Activated CD4-positive, CD25-positive, alpha-beta regulatory T cell treated with anti-CD3 and anti-CD28 coated beads, Interleukin-2, amount 50 U/mL, for 16 hours (primary cell): ENCODE measurements at regions not wholly inside any gene's neighbourhood (a gene's known extent, or its start where the extent isn't known, plus 50 kb on each side); places are given as distances from the start of the nearest gene placed in this dataset.

ENCODE experiments used
- DNase-seq: peaks from one replicate; pipeline ENCODE4 v3.0.0-alpha.2; 2020; ENCODE audit warnings: low read depth, low spot score

DNA sequence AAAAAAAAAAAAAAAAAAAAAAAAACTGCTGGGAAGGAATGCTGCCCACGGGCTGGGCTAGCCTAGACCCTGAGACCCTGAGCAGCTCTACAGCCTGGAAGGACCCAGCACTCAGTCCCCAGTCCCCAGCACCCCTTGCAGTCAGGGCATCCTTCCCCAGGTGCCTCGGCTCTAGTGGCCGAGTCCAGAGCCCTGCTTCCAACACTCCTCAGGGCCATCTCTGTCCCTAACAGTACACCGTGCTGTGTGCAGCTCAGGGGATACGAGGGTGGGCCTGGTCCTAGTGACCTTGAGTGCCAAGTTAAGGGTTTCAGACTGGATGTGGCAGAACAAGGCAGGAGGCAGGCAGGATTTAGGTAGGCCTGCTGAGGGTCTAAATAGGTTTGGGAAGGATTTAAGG, 50.2 kb upstream of the LRP8 start:
- DNase-seq, result no peak

DNA sequence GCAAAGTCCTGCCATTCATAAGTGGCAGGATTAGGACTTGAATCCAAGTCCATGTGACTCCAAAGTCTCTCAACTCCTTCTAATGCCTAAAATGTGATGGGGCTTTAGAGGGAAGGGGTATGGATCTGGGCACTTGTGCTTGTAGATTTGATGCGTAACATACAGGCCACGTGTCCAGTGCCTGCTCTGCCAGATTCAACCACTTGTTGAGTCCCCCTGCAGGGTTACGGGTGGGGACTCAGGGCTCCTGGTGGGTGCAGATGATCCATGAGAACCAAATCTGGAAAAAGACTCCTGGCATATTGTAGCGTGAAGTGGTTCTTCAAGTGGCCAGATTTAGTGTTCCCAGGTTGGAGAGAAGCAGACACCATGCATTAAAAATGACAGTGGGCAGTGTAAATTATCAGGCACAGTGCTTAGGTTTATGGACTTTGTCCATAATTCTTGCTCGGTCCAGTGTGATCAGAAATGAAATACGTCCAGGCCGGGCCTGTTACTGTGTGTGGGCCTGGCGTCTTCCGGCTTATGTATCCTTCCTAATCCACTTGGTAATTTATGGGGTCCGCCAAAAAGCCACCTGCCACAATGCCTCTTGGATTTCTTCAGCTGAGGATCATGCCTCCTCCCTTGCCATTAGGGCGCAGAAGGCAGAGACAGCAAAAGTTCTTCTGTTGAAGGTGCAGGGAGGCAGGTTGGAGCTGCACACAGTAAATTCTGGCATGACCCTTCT, 51.2 kb upstream of the LRP8 start:
- no peak for DNase-seq

DNA sequence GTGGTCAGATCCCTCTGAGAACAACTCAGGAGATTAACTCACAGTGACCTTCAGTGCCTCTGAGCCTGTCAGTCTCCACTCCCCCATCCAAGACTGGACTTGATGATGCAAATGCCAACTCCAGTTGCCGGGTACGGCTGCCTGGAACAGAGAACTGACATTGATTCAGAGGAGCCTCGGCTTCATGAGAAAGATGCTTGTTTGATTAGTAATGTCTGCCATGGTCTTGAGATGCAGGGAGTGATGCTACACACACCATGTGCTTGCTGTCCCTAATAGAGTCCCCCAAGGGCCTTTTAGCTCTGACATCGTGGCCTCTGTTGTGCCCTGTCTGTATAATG, 51.8 kb upstream of the LRP8 start:
- DNase-seq, result no peak

DNA sequence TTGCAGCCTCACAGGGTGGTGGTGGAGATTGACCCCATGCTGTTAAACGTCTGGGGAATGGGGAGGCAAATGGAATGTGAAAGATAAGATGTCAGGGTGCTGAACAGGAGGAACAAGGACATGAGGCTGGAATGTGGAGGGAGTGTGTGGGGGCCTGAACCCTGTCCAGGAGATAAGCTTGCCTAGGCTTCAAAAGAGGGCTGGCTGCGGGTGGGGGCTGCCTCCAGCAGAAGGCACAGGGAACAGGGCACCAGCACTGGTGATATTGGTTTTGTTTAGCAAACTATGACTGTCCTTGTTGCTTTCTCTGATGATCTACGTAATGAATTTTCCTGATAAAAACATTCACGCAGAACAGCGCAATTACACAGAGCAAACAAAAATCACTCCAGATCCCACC, 52.4 kb upstream of the LRP8 start:
- no peak for DNase-seq

- no peak for DNase-seq
These were observed 54.0 kb upstream of the LRP8 start for GRCh38 chr1:53381790-53382401.

- DNase-seq, result no peak
These were observed 55.4 kb upstream of the LRP8 start for GRCh38 chr1:53383136-53383870.

- DNase-seq, result no peak
These were observed 56.9 kb upstream of the LRP8 start for GRCh38 chr1:53384796-53385195.

DNA sequence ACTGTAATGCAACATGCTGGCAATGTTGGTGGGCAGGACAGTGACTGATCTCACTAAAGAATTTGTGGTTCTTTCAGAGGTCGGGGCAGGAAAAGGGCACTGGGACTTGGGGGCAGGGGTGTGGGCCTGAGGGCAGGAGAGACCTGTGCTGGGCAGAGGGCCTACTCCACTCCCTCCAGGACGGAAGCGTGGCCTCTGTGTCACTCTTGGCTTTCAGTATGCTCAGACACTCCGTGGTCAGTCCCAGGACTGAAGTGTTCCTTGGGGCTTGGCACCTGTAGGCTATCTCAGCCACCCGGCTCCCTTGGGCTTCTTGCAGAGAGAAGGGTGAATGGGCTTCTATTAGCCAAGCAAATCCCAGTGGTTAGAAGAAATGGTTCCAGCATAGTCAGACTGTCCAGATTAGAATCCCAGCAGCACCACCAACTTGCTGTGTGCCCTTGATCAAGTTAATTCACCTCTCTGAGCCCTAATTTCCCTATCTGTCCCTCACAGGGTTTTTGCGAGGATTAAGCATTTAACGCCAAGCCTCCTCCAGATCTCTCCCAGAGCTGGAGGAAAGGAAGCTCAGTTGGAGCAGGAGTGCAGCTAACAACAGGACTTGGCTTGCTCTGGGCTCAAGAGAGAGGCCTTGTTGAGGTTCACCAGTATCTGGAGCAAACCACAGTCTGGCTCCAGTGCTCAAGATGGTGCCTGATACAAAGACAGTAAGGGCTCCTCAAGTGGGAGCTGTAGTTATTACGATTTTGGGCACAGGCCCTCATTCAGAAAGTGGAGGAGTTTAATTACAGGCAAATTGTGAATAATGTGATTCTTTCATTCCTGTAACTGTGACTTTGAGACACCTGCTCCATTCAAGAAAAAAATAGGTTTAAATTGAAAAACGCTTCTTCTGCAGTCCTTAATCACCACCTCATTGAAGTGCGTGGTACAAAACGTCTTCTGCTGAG, 57.7 kb upstream of the LRP8 start:
- DNase-seq, result no peak

DNA sequence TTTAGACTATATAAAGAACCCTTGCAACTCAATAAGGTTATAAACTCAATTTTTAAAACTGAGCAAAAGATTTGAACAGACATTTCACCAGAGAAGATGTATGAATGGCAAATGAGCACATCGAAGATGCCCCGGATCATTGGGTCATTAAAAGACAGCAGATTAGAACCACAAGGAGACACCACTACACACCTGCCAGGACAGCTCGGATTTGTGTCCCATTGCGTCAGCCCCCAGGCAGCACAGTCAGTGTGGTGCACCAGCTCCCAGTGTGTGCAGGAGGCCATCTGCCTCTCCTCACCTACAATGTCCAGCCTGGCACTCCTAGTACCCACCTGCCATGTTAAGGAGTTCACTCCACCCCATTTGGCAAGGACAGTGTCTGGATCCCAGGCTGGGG, 61.1 kb upstream of the LRP8 start:
- no peak for DNase-seq

GRCh38 chr1:53390261-53390660, 62.4 kb upstream of the LRP8 start:
- DNase-seq, result no peak

DNA sequence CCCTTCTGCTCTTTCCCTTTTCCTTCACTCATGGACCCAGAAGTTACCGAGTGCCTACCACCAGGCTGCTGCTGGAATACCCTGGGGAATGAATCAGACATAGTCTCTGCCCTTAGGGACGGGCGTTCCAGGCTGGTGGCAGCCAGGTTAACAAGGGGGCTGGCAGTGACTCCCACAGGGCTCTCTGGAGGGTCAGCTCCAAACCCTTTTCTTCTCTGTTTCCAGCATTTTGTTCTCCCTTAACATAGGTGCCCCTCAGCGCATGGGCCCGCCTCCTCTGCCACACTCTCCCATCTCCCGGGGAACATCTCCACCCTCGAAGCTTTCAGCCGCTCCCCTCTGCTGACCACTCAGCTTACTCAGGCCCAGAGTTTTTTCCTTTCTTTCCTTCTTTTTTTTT, 62.9 kb upstream of the LRP8 start:
- DNase-seq, result no peak

GRCh38 chr1:53391296-53391695, 63.4 kb upstream of the LRP8 start:
- no peak for DNase-seq

GRCh38 chr1:53391982-53392381, 64.1 kb upstream of the LRP8 start:
- no peak for DNase-seq

GRCh38 chr1:53392460-53392859, 64.6 kb upstream of the LRP8 start:
- DNase-seq, result no peak

- DNase-seq, result peak; percentile 62
These were observed 65.5 kb upstream of the LRP8 start for GRCh38 chr1:53393325-53393792.

DNA sequence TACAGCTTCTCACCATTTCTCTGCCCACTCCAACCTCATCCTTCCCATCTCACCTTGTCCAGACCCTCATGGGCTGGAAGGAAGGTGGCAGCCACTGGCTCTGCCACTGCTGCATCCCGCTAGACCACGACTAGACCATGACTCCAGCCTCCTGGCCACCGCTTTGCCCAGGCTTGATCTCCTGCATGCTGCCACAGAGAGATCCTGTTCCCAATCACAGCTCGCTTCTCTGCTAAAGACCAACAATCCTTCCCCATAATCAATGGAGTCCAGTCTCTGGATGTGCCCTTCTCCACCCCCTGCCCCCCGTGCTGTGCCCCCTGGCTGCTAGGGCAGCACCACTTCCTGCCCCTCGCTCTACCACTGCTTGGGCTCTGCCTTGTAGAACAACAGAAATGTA, 64.9 kb upstream of the DMRTB1 start:
- no peak for DNase-seq

GRCh38 chr1:53395671-53396215, 63.5 kb upstream of the DMRTB1 start:
- no peak for DNase-seq

DNA sequence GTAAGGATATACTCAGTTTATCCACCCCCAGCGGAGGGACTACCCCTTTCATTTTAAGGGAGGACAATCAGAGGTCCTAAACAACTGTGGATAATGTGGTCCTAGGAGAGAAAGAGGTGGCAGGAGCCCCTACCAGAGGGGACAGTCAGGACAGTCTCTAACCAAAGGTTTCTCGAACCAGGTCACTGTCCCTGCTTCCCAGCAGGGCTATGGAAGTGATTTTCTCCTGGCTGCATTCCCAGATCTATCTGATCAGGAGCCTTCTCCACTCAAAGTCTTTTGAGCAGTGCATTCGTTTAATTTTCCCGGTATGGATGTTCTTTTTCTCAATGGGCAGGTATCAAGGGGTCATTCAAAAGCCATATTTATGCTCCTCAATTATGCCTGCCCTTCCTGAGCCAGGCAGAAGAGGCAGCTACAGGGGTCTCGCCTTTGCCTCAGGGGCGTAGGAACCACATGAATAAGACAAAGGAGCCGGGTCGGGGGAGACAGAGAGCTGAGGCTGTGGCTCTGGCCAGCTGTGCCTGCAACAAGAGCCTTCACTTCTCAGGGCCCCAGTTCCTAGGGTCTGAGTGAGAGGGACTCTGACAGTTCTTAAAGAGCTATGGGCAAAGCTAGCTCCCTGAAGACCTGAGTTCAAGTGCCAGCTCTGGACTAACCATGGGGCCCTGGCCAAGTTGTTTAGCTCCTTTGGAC, 62.5 kb upstream of the DMRTB1 start:
- DNase-seq, result no peak

- no peak for DNase-seq
These were observed 61.1 kb upstream of the DMRTB1 start for GRCh38 chr1:53398091-53398490.

- DNase-seq, result no peak
These were observed 60.4 kb upstream of the DMRTB1 start for GRCh38 chr1:53398576-53399365.
